H9 (cell line): ENCODE measurements at regions not wholly inside any gene's neighbourhood (a gene's known extent, or its start where the extent isn't known, plus 50 kb on each side); places are given as distances from the start of the nearest gene placed in this dataset.
A peak's percentile ranks its signal among the peaks of the same experiment; 100 is the strongest.

Source experiments
- DNase-seq: peaks from one replicate; pipeline ENCODE4 v3.0.0-alpha.2; 2017
- H2AFZ ChIP-seq: one replicate; pipeline ENCODE4 v1.6.1; 2013; ENCODE audit warnings: mild to moderate bottlenecking, low read length, control low read depth, moderate library complexity
- H2AK5ac ChIP-seq: 2 replicates; pipeline ENCODE4 v1.6.1; 2013; ENCODE audit warnings: low read length, control low read depth, mixed read lengths; ENCODE audit not compliant: insufficient read length
- H2BK120ac ChIP-seq: one replicate; pipeline ENCODE4 v1.6.1; 2013; ENCODE audit warnings: low read depth, mild to moderate bottlenecking, low read length, control low read depth, inconsistent platforms; ENCODE audit not compliant: poor library complexity, severe bottlenecking
- H2BK12ac ChIP-seq: 2 replicates; pipeline ENCODE4 v1.6.1; 2013; ENCODE audit warnings: low read length, control low read depth, mixed read lengths, low read depth; ENCODE audit not compliant: insufficient read length
- H2BK15ac ChIP-seq: 2 replicates; pipeline ENCODE4 v1.6.1; 2013; ENCODE audit warnings: low read depth, low read length, control low read depth
- H2BK20ac ChIP-seq: one replicate; pipeline ENCODE4 v1.6.1; 2013; ENCODE audit warnings: low read depth, mild to moderate bottlenecking, low read length, control low read depth, inconsistent platforms; ENCODE audit not compliant: poor library complexity, severe bottlenecking
- H2BK5ac ChIP-seq: 2 replicates; pipeline ENCODE4 v1.6.1; 2013; ENCODE audit warnings: low read length, control low read depth, mixed read lengths; ENCODE audit not compliant: insufficient read length
- H3K14ac ChIP-seq: 2 replicates; pipeline ENCODE4 v1.6.1; 2013; ENCODE audit warnings: low read length, control low read depth; ENCODE audit not compliant: insufficient read depth
- H3K18ac ChIP-seq: 2 replicates; pipeline ENCODE4 v1.6.1; 2013; ENCODE audit warnings: low read depth, mild to moderate bottlenecking, mixed read lengths, low read length, control low read depth; ENCODE audit not compliant: insufficient read length
- H3K23ac ChIP-seq: 2 replicates; pipeline ENCODE4 v1.6.1; 2013; ENCODE audit warnings: low read length, control low read depth, mixed read lengths, low read depth; ENCODE audit not compliant: insufficient read length
- H3K23me2 ChIP-seq: 2 replicates; pipeline ENCODE4 v1.6.1; 2013; ENCODE audit warnings: low read depth, mild to moderate bottlenecking, mixed read lengths, low read length, control low read depth; ENCODE audit not compliant: insufficient read length, poor library complexity, severe bottlenecking
- H3K27ac ChIP-seq: 2 replicates; pipeline ENCODE4 v1.5.1; 2013; ENCODE audit warnings: low read length, control low read depth, mixed read lengths, low read depth; ENCODE audit not compliant: insufficient read length
- H3K27me3 ChIP-seq: 2 replicates; pipeline ENCODE4 v1.6.1; 2013; ENCODE audit warnings: low read length, control low read depth, inconsistent platforms; ENCODE audit not compliant: insufficient read depth
- H3K4ac ChIP-seq: 2 replicates; pipeline ENCODE4 v1.6.1; 2013; ENCODE audit warnings: low read depth, mild to moderate bottlenecking, control low read depth, inconsistent platforms, low read length, moderate library complexity
- H3K4me1 ChIP-seq: 2 replicates; pipeline ENCODE4 v1.6.1; 2013; ENCODE audit warnings: low read length, control low read depth, inconsistent platforms; ENCODE audit not compliant: insufficient read depth
- H3K4me2 ChIP-seq: 2 replicates; pipeline ENCODE4 v1.6.1; 2013; ENCODE audit warnings: low read length, control low read depth, mixed read lengths; ENCODE audit not compliant: insufficient read length, insufficient read depth
- H3K56ac ChIP-seq: 2 replicates; pipeline ENCODE4 v1.6.1; 2013; ENCODE audit warnings: low read depth, mild to moderate bottlenecking, mixed read lengths, low read length, control low read depth; ENCODE audit not compliant: insufficient read length
- H3K79me1 ChIP-seq: 2 replicates; pipeline ENCODE4 v1.6.1; 2013; ENCODE audit warnings: low read depth, mild to moderate bottlenecking, moderate library complexity, low read length, control low read depth, inconsistent platforms; ENCODE audit not compliant: insufficient read depth, poor library complexity, severe bottlenecking
- H3K79me2 ChIP-seq: 2 replicates; pipeline ENCODE4 v1.6.1; 2013; ENCODE audit warnings: low read length, control low read depth, inconsistent platforms; ENCODE audit not compliant: insufficient read depth
- H3K9ac ChIP-seq: 2 replicates; pipeline ENCODE4 v1.6.1; 2013; ENCODE audit warnings: low read length, control low read depth, mixed read lengths; ENCODE audit not compliant: insufficient read length; ENCODE audit errors: extremely low read depth
- H3K9me3 ChIP-seq: one replicate; pipeline ENCODE4 v1.6.1; 2013; ENCODE audit warnings: low read depth, low read length, inconsistent platforms; ENCODE audit not compliant: control insufficient read depth
- H3T11ph ChIP-seq: one replicate; pipeline ENCODE4 v1.6.1; 2013; ENCODE audit warnings: mild to moderate bottlenecking, low read length, control low read depth, inconsistent platforms
- H4K20me1 ChIP-seq: one replicate; pipeline ENCODE4 v1.6.1; 2013; ENCODE audit not compliant: control insufficient read depth, insufficient read length, insufficient read depth
- H4K5ac ChIP-seq: 2 replicates; pipeline ENCODE4 v1.6.1; 2013; ENCODE audit warnings: low read depth, mild to moderate bottlenecking, mixed read lengths, low read length, control low read depth; ENCODE audit not compliant: insufficient read length
- H4K8ac ChIP-seq: replicated peaks from 2 replicates; pipeline ENCODE4 v1.6.1; 2013; ENCODE audit warnings: low read length, control low read depth, mixed read lengths, low read depth; ENCODE audit not compliant: insufficient read length
- H4K91ac ChIP-seq: 2 replicates; pipeline ENCODE4 v1.6.1; 2013; ENCODE audit warnings: low read depth, mild to moderate bottlenecking, moderate library complexity, mixed read lengths, low read length, control low read depth; ENCODE audit not compliant: insufficient read length
- H3K27ac Mint-ChIP-seq, 3 experiments: 2 replicates in 2 of 3; 3 replicates in 1 of 3; pipeline ENCODE4 v1.8.0; 2020 to 2021; ENCODE audit warnings: mixed read lengths in 3 of 3, mild to moderate bottlenecking in 1 of 3, moderate library complexity in 1 of 3
- H3K27me3 Mint-ChIP-seq: 2 replicates; pipeline ENCODE4 v1.8.0; 2021; ENCODE audit warnings: low read depth, mild to moderate bottlenecking, moderate library complexity, mixed read lengths
- H3K36me3 Mint-ChIP-seq, 3 experiments: 2 replicates in 2 of 3; 3 replicates in 1 of 3; pipeline ENCODE4 v1.8.0; 2020 to 2021; ENCODE audit warnings: low read depth in 3 of 3, mixed read lengths in 3 of 3; ENCODE audit not compliant: insufficient read depth in 1 of 3
- H3K4me1 Mint-ChIP-seq, 2 experiments: 2 replicates each; pipeline ENCODE4 v1.8.0; 2020; ENCODE audit warnings: mixed read lengths in 2 of 2
- H3K4me3 Mint-ChIP-seq, 2 experiments: 2 replicates in 1 of 2; 3 replicates in 1 of 2; pipeline ENCODE4 v1.8.0; 2020 to 2021; ENCODE audit warnings: mild to moderate bottlenecking in 2 of 2, mixed read lengths in 2 of 2, moderate library complexity in 1 of 2
- H3K9me3 Mint-ChIP-seq, 2 experiments: 2 replicates in 1 of 2; 3 replicates in 1 of 2; pipeline ENCODE4 v1.8.0; 2020; ENCODE audit warnings: mild to moderate bottlenecking in 2 of 2, mixed read lengths in 2 of 2, moderate library complexity in 1 of 2
- WGBS: extraction: QIAGEN DNeasy Blood & Tissue Kit; methylation state at CpG from one replicate; pipeline ENCODE4 v1.1.7; 2013; ENCODE audit warnings: missing lambda C conversion rate, low lambda C conversion rate, mixed read lengths; ENCODE audit not compliant: insufficient read length; ENCODE audit errors: extremely low coverage; 5-methylcytosine and 5-hydroxymethylcytosine counted together
- TF ChIP-seq, protein P1 (sequence below): fragments of 200-600 bp; sonication (generic); conservative IDR thresholded peaks from 3 replicates; pipeline ENCODE4 v1.8.0; 2021; ENCODE audit warnings: antibody characterized with exemption, mild to moderate bottlenecking

DNA sequence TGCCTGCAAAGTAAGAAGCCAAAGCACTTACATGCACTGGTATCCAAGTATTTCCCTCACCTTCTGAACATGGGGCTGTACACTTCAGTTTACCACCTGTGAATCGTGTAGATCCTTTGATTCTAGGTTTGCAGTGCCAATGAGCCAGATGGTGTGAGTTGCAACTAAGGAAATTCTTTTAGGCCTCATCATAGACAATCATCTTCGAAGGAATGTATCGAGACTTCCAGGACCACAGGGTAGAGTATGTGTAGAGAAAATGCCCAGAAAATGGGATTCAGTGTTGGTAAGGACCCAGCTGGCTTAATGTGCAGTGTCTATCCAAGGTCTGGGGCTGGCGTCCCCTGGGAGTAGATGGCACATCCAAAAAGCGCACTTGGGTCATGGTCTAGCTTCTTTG is 323.2 kb upstream of the TPM1 start:
- TF ChIP-seq, protein P1, sequence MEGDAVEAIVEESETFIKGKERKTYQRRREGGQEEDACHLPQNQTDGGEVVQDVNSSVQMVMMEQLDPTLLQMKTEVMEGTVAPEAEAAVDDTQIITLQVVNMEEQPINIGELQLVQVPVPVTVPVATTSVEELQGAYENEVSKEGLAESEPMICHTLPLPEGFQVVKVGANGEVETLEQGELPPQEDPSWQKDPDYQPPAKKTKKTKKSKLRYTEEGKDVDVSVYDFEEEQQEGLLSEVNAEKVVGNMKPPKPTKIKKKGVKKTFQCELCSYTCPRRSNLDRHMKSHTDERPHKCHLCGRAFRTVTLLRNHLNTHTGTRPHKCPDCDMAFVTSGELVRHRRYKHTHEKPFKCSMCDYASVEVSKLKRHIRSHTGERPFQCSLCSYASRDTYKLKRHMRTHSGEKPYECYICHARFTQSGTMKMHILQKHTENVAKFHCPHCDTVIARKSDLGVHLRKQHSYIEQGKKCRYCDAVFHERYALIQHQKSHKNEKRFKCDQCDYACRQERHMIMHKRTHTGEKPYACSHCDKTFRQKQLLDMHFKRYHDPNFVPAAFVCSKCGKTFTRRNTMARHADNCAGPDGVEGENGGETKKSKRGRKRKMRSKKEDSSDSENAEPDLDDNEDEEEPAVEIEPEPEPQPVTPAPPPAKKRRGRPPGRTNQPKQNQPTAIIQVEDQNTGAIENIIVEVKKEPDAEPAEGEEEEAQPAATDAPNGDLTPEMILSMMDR = no peak
- Histone ChIP-seq H4K8ac (no peak overlapping the region), H2BK20ac (no peak overlapping the region), H3K79me2 (no peaks in the 10 kb centered on the region), H3K14ac (no peak overlapping the region), H3T11ph (no peak overlapping the region), H3K23ac (no peak overlapping the region), H4K20me1 (no peaks in the 10 kb centered on the region), H3K27me3 (no peaks in the 10 kb centered on the region), H4K5ac (no peak overlapping the region), H3K27ac (no peak overlapping the region), H3K56ac (no peak overlapping the region), H3K79me1 (no peaks in the 10 kb centered on the region), H3K23me2 (no peaks in the 10 kb centered on the region), H3K4me2 (no peak overlapping the region), H3K4me1 (no peaks in the 10 kb centered on the region), H4K91ac (no peak overlapping the region), H3K9me3 (no peaks in the 10 kb centered on the region), H2BK120ac (no peak overlapping the region), H2AFZ (no peak overlapping the region), H2AK5ac (no peak overlapping the region), H3K18ac (no peak overlapping the region), H2BK12ac (no peak overlapping the region), H3K9ac (no peak overlapping the region), H2BK15ac (no peak overlapping the region), H2BK5ac (no peak overlapping the region), H3K4ac (no peak overlapping the region)
- no peaks in the 10 kb centered on the region for H3K27me3 Mint-ChIP-seq
- no peaks in the 10 kb centered on the region for H3K9me3 Mint-ChIP-seq
- H3K36me3 Mint-ChIP-seq = peaks cover 2 to 23% (median 5%) of the 10 kb centered on the region in 3 experiments; a peak in 4 of 7 replicates
- WGBS = no CpG with 5 or more reads among the region's 5 CpGs
- no peak for DNase-seq
- H3K27ac Mint-ChIP-seq = peak overlapping the region in 1 of 3 experiments; percentile 68; a peak in 1 of 7 replicates
- H3K4me3 Mint-ChIP-seq = no peak overlapping the region
- no peaks in the 10 kb centered on the region for H3K4me1 Mint-ChIP-seq
